ENCODE measurements at regions not wholly inside any gene's neighbourhood (a gene's known extent, or its start where the extent isn't known, plus 50 kb on each side); places are given as distances from the start of the nearest gene placed in this dataset.
"Not testable (repeated sequence)": the region's sequence is repeated elsewhere in the genome, so short reads cannot be mapped to it uniquely, and the experiment has no call there.

DNA sequence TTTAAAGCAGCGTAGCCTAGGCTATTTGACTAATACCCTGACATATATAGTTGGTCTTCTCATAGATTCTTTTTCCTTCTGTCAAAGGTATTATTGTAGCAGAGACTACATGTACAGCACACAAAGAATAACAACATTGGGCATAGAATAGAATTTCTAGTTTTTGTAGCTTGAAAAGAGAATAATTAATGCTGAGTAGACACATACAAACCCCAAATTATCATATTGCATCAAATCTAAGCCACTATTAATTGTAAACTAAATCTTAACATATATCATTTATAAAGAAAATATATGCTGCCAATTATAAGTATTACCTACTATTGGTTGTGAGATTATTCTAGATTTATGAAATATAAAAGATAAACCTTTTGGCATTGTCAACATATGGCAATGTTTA lies 574.5 kb downstream of the SLCO4C1 start:
- DNase-seq = no peak

DNA sequence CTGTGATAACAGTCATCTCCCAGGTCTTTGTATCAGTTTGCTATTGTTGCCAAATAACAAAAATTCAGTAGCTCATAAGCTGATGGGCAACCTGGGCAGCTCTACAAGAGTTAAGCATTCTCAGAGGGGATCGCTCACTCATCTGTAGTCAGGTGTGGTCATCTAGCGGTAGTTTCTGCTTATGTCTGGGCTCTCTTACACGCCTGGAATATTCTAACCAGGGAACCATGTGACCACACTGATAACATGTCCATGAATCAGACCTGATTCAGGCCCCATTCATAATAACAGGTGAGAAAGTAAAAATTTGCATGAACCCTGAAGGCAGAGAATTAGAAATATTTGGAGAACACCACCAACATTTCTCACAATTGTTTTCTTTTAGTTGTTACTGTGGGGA lies 576.1 kb downstream of the SLCO4C1 start:
- no peak for DNase-seq

DNA sequence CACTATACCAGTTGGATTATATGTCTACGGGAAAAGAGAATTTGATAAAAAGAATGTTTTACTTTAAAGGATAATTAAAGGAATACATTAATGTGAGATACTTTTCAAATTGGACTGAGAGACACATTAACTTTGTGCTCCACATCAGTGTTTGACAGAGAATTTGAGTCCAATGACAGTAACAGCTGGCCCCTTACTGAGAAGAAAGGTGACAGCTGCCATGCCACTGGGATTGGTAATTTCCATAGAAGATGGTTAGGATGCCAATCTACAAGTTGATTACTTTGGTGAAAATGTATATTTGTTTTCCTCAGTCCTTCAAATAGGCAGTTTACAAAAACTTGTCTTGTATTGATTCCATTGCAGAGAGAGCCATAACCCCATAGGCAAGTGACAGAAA lies 578.4 kb downstream of the SLCO4C1 start:
- no peak for DNase-seq

DNA sequence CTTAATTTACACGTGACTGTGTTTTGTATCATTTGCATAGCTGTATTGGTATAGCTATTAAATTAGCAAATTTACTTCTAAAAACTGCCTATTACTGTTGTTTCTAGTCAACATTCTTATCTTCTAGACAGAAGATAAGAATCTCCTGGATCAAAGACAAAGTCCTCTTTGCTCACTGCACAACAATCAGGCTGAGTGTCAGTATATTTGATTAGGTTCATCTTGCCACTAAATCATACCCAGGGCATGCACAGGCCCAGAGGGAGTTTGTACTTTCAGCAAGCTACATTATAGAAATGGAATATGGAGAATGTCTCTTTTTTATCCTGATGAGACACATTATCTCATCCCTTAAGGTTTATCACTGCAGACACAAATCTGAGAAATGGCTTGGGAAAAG lies 579.1 kb downstream of the SLCO4C1 start:
- DNase-seq = no peak

DNA sequence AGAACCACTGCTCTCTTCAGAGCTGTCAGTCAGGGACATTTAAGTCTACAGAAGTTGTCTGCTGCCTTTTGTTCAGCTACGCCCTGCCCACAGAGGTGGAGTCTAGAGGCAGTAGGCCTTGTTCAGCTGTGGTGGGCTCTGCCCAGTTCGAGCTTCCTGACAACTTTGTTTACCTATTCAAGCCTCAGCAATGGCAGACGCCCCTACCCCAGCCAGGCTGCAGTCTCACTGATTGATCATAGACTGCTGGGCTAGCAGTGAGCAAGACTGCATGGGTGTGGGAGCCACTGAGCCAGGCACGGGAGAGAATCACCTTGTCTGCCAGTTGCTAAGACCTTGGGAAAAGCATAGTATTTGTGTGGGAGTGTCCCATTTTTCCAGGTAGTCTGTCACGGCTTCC lies 580.3 kb downstream of the SLCO4C1 start:
- DNase-seq = not testable (repeated sequence)

DNA sequence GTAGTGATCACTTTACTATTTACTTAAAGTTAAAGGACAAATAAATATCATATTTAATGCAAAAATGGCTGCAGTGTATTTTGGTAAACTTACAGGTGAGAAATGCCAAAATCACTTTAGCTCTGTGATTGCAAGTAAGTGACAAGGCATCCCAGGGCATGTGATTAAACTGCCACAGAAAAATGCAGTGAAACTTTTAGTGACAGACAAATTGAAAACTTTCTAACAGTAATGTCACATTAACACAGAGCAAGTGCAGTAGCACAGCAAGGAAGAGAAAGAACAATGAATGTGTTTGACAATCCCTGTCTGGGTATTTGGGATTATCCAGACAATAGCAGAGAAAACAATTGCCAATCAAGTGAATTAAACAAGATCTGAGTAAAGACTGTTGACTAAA lies 606.8 kb downstream of the SLCO4C1 start:
- no peak for DNase-seq

DNA sequence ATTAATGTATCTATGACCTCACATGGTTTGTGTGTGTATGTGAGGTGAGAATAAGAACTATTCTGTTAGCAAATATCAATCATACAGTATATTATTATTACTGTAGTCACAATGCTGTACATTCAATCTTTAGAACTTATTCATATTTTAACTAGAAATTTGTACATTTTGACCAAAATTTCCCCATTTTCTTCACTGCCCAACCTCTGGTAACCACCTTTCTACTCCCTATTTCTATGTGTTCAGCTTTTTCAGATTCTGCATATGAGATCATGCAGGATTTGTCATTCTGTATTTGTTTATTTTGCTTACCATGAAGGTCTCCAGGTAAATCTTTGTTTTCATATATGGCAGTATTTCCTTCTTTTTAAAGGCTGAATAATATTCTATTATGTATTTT lies 607.9 kb downstream of the SLCO4C1 start:
- DNase-seq = no peak

DNA sequence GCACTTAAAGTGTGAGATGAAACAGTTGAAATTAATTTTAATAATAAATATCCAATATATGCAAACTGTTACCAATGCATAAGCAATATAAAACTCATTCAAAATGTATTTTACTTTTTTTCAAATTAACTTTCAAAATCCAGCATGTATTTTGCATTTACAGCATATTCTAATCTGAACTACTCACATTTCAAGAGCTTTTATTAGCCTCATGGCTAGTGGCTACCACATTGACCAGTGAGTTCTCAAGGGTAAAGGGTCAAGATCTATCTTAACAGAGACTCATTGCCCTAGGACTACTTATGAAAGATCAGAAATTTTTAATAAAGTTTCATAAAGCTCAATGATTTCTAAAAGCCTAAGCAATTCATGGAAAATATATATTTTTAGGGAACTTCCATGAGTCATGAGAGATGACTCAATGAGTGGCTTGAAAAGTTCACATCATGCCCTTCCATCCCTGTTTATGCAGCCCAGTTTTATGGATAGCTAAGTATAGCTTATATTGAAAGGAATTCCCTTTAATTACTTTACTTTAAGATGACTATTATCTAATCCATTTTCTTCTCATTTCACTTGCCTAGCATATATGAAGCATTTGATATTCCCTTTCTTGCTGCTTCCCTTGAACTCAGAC lies 608.6 kb downstream of the SLCO4C1 start:
- no peak for DNase-seq

DNA sequence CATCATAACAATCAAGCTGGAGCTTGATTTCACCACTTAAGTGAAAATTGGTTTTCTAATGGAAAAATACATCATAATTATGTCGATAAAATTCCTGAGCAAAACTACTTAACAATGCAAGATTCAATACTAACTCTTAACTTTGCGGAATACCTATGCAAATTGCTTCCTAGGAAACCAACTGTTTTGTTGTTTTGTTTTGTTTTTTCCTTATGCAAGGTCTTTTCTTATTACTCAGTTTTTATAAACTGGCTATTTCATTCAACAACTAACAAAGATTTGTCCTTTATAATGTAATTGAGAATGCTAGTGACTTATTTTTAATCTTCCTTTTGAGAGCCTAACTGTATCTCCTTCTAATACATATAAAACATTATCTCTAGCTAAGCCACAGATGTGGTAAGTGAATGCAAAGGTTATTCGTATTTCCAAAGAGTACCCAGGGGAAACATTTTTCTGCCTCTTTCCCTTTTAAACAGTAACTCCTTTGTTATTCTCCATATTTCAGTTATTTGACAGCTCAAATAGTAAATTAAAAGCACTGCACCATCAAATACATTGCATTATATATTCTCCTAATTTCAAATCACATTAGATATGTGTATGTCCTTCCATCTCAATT lies 609.4 kb downstream of the SLCO4C1 start:
- no peak for DNase-seq

DNA sequence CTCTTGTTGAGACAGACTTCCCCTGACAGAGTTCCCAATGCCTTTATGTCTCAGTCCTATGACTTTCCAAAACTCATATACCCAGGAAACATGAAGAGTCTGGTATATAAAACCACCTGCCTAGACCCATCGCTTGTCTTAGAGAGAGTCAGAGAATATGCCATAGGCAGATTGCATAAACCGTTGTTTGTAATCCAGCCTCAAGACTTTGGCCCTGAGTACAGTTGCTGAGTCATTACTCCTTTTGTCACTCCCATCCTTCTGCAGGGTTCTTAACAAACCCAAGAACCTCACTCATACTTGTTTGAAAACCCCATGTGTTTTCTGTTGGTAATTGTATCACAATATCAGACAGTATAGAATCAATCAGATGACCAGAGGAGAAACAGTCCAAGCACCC lies 616.3 kb downstream of the SLCO4C1 start:
- DNase-seq = no peak

DNA sequence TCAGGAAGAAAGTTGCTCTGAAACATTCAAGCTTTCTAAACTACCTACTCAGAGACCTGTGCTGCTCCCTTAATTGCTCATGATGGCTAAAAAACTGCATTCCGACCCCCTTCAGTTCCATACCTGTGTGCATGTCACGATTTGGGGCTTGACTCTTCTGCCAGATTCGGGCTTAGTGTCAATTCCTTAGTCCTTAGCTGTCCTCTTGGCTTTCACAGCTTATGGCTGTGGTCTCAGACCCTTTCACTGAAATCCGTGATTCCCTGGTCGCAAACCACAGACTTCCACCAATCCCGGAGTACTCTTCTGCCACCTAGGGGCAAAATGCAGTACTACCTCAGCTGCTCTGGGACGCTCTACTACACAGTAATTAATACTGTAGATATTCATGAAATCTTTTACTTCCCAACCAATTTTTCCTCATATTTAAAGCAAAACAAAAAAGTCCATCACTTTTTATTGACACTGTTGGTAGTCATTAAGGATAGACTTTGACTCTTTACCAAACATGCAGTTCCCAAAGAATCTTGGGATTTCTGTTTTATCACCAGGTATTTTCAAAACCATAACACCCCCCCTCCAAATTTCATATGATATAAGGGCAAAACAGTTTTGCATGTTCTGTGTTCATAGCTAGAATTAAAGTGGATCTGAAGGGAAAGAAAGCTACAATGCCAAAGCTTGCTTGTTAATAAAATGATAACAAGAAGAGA lies 617.4 kb downstream of the SLCO4C1 start:
- peak; percentile 2 for DNase-seq

DNA sequence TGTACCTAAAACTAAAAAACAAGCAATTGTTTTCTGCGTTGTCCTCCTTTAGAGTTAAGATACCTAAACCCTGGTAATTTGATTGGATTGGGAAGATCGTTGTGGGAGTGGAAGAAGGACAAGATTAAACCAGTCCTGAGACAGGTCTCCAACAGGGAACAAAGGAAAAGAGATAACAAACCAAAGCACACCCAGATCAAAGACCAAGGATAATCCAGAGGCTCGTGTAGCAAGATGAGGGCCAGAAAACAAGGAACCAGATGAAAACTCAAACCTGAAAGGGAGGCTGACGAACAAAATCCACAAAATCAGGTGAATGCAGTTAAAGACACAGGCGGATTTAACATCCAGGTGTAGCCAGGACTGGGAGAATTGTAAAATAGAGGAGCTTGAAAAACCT lies 618.1 kb downstream of the SLCO4C1 start:
- no peak for DNase-seq

DNA sequence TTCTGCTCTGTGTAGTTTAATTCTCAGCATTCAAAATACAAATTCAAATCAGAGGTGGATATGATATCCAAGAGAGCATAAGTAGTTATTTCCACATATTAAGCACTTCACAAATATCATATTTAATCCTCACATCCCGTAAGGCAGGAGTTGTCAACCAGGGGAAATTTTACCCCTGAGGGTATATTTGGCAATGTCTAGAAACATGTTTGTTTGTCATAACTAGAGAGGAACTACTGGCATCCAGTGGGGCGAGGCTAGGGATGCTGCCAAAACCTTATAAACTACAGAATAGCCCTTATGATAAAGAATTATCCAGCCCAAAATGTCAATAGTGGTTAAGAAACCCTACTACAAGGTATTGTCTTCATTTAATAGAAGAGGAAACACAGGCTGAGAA lies 619.4 kb downstream of the SLCO4C1 start:
- DNase-seq = no peak

DNA sequence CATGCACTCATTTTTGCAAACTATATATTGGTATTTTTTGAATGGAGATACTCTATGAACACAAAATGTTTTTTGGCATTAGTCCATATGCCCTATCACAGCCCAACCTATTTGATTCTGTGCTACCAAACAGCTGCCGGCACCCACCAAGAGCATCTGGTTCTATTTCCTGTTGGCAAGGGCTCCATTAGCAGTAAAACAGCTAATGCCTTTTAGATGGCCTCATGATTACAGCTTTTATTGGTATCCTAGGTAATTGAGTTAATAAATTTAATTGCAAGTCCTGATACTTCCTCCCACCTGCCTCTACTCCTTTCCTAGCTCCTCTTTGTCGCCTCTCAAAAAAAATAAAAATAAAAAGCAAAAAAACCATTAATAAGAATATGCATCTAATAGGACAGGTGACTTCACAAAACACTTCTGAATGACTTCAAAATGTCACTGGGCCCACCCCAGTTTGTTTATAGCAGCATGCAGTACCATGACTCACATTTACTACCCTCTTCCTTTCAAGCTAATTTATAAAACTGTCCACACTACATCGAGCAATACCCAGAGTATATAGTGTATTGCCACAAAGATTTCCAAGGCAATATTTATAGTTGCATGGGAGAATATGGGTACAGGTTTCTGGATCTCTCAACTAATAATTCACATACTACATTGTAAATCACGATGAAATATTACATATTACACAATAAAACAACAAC lies 620.4 kb downstream of the SLCO4C1 start:
- no peak for DNase-seq

DNA sequence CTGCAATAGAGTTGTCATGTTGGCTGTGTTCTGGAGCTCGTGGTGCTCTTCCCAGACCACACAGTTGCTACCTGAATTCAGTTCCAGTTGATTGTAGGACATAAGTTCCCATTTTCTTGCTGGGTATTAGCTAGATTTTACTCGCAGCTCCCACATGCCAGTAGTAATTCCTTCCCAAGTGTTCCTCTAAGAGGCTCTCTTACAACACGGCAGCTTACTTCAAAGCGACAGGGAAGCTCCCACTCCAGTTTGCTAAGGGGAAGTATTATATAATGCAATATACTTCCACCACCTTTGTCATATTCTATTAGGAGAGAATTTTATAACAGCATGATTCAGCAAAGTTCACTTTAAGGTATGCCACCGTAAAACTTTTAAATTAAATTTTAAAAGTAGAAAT lies 623.0 kb downstream of the SLCO4C1 start:
- no peak for DNase-seq

DNA sequence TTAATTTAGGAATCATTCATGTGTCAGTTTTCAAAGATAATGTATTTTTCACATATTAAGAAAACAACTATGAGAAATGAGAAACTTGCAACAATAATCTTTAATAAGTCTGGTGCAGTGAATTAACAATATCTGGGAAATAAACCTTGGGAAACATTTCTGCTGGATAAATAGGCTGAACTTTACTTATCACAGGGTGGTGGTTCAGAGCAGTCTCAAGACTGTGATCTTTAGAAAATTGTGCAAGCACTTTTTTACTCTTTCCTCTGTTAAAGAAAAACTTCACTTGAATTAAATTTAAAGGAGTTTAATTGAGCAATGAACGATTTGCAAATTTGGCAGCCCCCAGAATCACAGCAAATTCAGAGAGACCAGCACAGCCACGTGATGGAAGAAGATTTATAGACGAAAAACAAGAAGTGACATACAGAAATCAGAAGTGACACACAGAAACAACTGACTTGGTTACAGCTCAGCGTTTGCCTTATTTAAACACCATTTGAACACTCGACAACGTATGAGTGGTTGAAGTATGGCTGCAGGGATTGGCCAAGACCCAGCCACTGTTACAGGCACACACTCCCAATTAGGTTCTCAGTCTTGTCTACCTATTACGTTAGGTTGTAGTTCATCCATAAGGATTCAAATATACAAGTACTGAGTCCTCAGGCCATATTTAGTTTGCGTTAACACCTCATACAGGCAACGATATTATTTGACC lies 631.9 kb downstream of the SLCO4C1 start:
- DNase-seq = no peak

DNA sequence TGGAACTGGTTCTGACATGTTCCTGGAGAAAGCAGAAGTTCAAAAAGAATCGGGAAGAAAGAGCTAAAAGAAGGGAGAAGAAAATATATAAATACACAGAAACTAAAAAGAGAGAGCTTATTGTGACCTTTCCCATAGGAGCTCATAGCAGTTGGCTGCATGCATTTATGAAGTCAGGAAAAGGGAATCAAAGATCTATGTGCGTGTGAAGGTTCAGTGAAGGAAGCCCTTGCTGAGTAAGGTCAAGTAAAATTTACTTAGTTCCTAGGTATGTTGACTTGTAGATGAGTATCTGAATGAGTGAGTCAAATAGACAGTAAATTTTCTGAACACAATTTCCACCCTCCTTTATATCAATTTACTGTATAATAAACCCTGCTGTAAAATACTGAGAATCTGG lies 632.5 kb downstream of the SLCO4C1 start:
- DNase-seq = no peak

DNA sequence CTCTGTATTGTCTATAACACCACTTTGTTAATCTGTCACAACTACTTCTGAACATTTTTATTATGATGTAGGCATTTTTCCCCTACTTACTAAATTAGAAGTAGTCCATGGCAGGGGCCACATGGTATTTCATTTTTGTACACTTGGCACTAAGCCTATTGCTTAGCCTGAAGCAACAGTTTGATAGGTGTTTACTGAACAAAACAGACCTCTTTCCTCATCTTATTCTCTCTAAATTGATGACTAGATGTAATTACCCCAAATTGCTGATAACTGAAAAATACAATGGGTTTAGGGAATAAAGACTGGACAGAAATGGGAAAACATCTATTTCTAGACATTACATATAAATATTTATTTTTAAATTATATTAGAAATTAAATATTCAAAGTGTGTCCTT lies 633.8 kb downstream of the SLCO4C1 start:
- no peak for DNase-seq

DNA sequence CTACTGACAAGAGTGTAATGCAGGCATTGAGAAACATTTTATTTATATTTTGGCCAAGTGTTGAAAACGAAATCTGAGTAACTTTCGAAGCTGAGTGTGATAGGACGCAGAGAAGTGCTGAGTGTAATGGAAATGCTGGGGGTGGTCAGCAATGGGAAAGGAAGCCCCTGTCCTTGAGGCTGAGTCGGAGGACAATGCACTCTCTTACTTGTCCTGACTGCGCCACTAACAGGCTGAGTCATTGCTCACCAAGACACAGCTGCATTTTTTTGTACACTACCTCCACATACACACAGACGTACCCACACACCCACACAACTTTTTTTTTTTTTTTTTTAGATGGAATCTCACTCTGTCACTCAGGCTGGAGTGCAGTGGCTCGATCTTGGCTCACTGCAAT lies 637.7 kb downstream of the SLCO4C1 start:
- no peak for DNase-seq

DNA sequence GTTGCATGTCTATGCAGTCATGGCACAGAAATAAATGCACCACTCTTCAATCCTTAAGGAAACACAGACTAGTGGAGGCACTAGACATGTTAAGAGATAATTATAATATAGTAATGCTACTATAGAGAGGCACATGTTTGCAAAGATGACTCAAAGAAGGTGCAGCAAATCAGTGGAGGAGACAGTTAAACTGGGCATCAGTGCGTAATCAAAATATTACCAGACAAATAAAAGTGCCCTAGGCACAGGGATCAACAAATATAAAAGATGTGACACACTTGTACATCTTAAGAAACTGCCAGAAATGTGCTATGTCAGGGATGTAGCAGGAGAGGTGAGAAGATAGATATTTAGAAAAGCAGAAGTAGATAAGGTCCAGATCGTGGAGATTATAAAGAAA lies 642.1 kb downstream of the SLCO4C1 start:
- DNase-seq = no peak

DNA sequence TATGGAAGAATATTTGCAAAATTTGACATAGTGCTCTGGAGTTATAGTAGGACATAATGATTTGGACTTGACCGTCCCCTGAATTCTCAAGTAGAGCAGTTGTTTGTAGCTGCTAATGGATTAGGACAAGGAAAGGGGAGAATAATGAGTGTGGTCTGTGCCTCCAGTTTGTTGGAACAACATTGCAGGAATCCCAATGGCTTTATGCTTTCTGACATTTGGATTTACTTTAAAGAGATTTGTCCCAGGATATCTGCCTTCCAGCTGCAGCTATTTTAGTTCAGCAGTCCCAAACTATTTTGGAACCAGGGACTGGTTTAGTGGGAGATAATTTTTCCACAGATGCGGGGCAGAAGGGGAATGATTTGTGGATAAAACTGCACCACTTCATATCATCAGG lies 648.2 kb downstream of the SLCO4C1 start:
- DNase-seq = no peak

DNA sequence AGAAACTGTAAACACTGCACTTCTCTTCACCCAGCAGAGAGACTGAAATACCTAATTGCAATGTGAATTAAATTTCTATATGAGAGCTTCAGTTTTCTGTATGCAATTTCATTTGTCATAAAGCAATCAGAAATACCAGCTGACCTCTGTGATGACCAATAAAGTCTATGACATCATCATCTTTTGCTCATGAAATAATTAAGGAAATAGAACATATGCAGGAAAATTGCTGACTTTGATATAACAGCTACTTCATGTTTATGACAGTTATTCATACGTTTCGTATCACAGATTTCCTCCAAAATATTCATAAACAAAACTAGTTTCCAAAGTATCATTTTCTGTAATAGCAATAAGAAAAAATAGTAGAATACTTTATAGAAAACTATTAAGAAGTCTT lies 652.3 kb downstream of the SLCO4C1 start:
- DNase-seq = no peak

DNA sequence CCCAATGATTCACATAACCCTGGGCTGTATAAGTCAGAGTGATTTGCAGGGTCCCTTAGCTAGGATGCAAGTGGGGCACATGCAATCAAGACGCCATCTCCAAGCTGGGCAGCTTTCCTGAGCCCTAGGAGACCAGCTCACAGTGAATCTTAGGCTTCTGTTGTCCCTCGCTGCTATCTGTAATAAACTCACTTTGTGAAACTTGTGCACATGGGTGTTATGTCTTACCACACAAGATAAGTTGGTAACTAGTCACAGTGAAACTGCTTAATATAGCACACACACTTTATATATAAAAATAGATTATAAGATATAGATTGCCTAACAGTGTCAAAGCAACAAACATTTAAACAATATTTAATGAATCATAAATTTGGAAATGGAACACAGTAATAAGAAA lies 658.5 kb downstream of the SLCO4C1 start:
- no peak for DNase-seq
